ENCODE measurements at regions not wholly inside any gene's neighbourhood (a gene's known extent, or its start where the extent isn't known, plus 50 kb on each side); places are given as distances from the start of the nearest gene placed in this dataset.

DNA sequence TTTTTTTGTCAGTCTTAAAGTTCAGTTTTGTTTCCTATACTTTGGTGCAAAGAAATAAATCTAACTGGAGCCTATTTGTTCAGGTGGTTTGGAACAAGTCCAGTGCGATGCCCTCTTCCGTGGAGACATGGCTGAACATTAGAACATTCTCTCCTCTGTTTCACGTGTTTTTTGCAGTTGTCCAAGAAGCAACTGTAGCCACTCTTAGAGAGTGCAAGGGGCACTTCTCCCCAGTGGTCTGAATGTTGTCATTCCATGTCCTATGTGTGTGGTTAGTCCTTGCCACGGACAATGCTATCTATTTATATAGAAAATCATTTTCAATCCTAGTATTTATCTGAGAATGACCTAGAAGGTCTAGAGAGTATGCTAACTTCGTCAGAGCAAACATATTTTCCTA is 1232.5 kb upstream of the SEL1L start:
- FAIRE-seq (no peak), DNase-seq (ENCODE audit: insufficient read length) (no peak)
- no peak for TF ChIP-seq TAF1 (IDR thresholded peaks at IDR 0.05; ENCODE audit: borderline replicate concordance, low read depth, low read length)
- no peak for TF ChIP-seq POLR2A (IDR thresholded peaks at IDR 0.05; ENCODE audit: low read depth, low read length)
- no peak for TF ChIP-seq POLR2AphosphoS5 (IDR thresholded peaks at IDR 0.05; ENCODE audit: low read depth, low read length)

DNA sequence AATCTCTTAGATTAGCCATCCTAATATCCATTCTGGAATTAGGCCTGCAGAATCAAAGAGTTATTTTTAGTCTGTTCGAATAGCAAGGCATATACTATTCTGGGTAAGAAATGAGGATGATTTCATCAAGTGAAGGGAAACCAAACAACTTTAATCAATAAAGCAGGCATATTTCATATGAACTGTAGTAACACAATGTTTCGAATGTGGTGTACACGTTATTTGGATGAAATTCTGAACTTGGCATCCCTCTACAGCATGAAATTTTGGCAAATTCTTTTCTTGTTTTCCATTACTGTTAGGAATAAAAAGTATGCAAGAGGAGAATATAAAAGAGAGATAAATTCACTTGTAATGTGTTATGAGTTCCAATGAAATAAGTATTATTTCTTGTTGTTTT is 1233.3 kb upstream of the SEL1L start:
- TF ChIP-seq TAF1 (IDR thresholded peaks at IDR 0.05; ENCODE audit: borderline replicate concordance, low read depth, low read length) (no peak), POLR2A (IDR thresholded peaks at IDR 0.05; ENCODE audit: low read depth, low read length) (no peak), POLR2AphosphoS5 (IDR thresholded peaks at IDR 0.05; ENCODE audit: low read depth, low read length) (no peak)
- no peak for FAIRE-seq
- no peak for DNase-seq (ENCODE audit: insufficient read length)

DNA sequence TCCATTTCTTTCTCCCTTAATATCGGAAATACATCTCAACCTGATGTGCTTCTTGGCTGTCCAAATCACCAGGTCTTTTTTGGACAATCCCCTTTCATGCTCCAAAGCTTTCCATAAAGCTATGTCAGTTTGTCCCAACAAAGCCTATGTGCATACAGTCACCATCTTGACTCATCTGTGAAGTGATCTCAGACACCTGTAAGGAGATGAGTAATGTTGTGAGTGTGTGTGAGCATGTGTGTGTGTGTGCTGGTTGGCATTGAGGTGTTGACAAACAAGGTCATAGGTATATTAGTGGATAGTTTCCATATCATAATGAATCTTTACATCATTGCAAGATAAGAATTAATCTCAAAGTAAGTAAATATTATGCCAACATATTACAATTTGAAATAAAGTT is 1243.3 kb upstream of the SEL1L start:
- FAIRE-seq, result no peak
- TF ChIP-seq TAF1 (IDR thresholded peaks at IDR 0.05; ENCODE audit: borderline replicate concordance, low read depth, low read length), result no peak
- no peak for TF ChIP-seq POLR2AphosphoS5 (IDR thresholded peaks at IDR 0.05; ENCODE audit: low read depth, low read length)
- TF ChIP-seq POLR2A (IDR thresholded peaks at IDR 0.05; ENCODE audit: low read depth, low read length), result no peak
- DNase-seq (ENCODE audit: insufficient read length), result no peak

DNA sequence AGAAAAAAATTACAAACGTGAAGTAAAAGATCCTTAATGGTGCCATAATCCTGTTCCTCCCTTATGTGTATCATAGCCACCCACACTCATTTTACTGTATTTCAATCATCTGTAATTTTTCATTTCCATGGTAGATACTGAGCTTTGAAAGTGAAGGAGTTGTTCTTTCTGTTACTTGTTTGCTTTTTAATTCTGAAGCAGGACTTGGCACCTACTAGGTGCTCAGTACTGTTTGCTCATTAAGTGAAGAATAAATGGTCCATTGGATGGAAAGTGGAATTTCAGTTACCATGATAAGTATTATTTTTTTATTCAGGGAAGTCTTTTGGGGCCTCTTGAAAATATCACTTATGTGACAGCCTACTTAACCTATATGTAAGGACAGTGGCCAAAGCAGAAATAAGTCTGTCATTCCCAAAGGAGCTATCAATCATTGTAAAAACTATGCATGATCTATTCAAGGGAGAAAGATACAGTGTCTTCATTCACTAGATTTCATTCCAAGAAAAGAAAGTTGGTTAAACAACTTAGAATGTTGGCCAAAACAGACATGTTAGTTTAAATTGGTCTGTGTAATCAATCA is 1244.4 kb upstream of the SEL1L start:
- no peak for FAIRE-seq
- DNase-seq (ENCODE audit: insufficient read length), result no peak
- TF ChIP-seq TAF1 (IDR thresholded peaks at IDR 0.05; ENCODE audit: borderline replicate concordance, low read depth, low read length) (no peak), POLR2A (IDR thresholded peaks at IDR 0.05; ENCODE audit: low read depth, low read length) (no peak), POLR2AphosphoS5 (IDR thresholded peaks at IDR 0.05; ENCODE audit: low read depth, low read length) (no peak)

DNA sequence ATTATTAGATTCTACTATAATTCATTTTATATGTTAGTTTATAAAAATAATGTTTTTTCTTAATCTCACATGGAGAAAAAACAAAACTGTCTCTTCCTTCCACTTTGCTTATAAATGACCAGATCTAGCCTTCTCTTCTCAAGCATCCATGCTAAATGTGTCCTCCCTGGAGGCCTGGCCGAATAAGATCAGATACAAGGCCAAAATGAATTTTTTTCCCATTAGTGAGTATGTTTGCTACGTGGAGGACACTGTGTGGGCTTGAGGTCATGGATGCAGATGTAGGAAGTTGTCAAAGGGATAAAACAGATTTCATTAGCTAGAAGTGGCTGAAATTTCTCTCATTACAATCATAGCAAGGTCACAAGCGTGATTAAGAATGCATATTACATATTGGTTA is 1244.9 kb upstream of the SEL1L start:
- DNase-seq (ENCODE audit: insufficient read length) (no peak), FAIRE-seq (no peak)
- TF ChIP-seq TAF1 (IDR thresholded peaks at IDR 0.05; ENCODE audit: borderline replicate concordance, low read depth, low read length), result no peak
- no peak for TF ChIP-seq POLR2AphosphoS5 (IDR thresholded peaks at IDR 0.05; ENCODE audit: low read depth, low read length)
- no peak for TF ChIP-seq POLR2A (IDR thresholded peaks at IDR 0.05; ENCODE audit: low read depth, low read length)

DNA sequence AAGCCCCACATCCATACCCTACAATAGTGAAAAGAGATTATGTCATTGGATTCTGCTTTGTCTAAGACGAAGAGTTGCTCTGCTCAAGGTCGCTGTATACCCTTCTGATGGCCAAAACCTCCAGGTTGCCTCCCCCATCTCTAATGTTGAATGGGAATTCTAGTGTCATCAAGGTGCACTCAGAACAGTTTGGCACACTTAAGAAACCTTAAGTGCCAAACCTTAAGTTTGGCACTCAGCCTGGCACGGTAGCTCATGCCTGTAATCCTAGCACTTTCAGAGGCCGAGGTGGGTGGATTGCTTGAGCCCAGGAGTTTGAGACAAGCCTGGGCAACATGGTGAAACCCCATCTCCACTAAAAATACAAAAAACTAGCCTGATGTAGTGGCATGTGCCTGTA is 1245.6 kb upstream of the SEL1L start:
- FAIRE-seq, result no peak
- no peak for DNase-seq (ENCODE audit: insufficient read length)
- TF ChIP-seq TAF1 (IDR thresholded peaks at IDR 0.05; ENCODE audit: borderline replicate concordance, low read depth, low read length) (no peak), POLR2A (IDR thresholded peaks at IDR 0.05; ENCODE audit: low read depth, low read length) (no peak), POLR2AphosphoS5 (IDR thresholded peaks at IDR 0.05; ENCODE audit: low read depth, low read length) (no peak)

DNA sequence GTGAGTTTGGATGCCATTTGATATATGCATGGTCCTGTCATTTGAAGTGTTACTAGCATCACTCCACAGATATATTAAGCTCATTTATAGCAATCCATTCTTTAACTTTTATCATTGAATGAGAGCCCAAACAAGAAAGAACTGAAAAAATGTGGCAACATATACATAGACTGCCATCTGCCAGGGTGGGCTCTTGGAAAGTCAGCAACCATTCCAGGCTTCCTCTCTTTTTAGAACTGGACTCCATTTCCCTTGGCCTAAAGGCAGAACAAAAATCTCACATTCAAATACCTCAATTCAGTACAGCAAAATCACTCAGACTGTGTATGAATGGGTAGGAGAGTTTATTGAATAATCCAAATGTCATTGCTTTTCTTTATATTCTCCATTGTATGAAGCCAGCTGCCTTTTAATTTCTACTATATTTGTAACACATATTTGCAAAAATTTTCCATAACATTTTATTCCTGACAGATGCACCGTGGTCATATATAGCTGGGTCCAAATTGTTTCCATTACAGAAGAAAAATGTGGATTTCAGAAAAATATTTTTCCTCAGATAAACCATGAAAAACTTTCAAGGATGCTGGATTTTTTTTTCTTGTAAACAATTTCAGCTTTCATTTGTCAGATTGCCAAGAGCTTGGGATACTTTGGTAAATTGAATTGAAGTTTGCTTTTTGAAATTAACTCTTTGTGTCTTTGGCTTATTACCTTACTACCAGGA is 1252.3 kb upstream of the SEL1L start:
- FAIRE-seq, result no peak
- no peak for DNase-seq (ENCODE audit: insufficient read length)
- TF ChIP-seq POLR2A (IDR thresholded peaks at IDR 0.05; ENCODE audit: low read depth, low read length), result no peak
- TF ChIP-seq POLR2AphosphoS5 (IDR thresholded peaks at IDR 0.05; ENCODE audit: low read depth, low read length), result no peak
- TF ChIP-seq TAF1 (IDR thresholded peaks at IDR 0.05; ENCODE audit: borderline replicate concordance, low read depth, low read length), result no peak

DNA sequence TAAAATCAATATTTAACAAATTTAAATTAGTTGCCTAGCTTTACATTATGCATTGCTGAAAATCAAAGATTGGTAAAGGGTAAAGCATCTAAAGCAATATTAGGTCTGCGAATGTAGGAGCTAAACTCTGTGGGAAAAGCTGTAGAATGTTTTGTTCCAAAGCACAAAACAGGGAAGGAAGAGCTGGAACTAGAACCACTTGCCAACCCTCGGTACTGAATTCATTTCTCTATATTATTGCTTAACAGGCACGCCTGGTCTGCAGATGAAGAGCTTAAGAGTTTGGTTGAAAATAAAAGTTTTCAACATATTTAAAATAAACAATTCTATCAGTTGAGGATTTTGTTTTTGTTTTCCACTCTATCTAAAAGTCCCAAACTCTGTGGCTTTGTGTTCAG is 1252.8 kb upstream of the SEL1L start:
- DNase-seq (ENCODE audit: insufficient read length) (no peak), FAIRE-seq (no peak)
- TF ChIP-seq POLR2A (IDR thresholded peaks at IDR 0.05; ENCODE audit: low read depth, low read length) (no peak), POLR2AphosphoS5 (IDR thresholded peaks at IDR 0.05; ENCODE audit: low read depth, low read length) (no peak), TAF1 (IDR thresholded peaks at IDR 0.05; ENCODE audit: borderline replicate concordance, low read depth, low read length) (no peak)

DNA sequence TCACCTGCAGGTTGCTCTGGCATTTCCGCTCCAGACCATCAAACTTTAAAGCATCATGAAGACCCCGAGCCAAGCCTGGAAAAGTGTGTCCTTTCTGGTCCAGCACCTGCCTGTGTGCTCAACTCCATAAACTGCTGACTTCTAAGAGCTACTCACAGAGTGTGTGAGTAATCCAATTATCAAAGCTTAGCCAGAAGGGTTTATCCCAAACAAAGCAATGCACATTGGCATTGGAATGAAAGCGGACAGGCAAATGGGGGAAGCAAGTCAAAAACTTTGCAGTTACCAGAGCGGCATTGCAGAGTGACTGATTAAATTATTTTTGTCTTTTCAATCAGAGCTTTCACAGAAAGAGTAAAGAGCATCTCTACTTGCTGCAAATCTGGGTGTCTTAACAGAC is 1262.4 kb upstream of the SEL1L start:
- DNase-seq (ENCODE audit: insufficient read length) (no peak), FAIRE-seq (no peak)
- TF ChIP-seq POLR2A (IDR thresholded peaks at IDR 0.05; ENCODE audit: low read depth, low read length), result no peak
- TF ChIP-seq TAF1 (IDR thresholded peaks at IDR 0.05; ENCODE audit: borderline replicate concordance, low read depth, low read length), result no peak
- TF ChIP-seq POLR2AphosphoS5 (IDR thresholded peaks at IDR 0.05; ENCODE audit: low read depth, low read length), result no peak

DNA sequence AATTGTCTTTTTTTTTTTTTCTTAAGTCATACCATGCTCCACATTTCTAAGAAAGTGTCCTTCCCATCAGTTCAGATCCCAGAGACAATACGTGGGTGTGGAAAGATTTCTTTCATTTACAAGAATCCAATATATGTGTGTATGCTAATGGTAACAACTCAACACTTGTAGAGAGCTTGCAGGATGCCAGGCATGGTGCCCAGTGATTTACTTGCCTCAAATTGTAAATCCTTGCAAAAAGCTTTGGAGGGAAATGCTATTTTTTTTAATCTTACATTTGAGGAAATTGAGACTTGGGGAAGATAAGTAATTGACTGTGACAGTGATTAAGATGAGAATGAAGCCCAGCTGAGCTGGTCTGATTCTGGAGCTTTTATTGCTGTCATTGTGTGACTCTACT is 1264.6 kb upstream of the SEL1L start:
- FAIRE-seq (no peak), DNase-seq (ENCODE audit: insufficient read length) (no peak)
- TF ChIP-seq POLR2AphosphoS5 (IDR thresholded peaks at IDR 0.05; ENCODE audit: low read depth, low read length) (no peak), POLR2A (IDR thresholded peaks at IDR 0.05; ENCODE audit: low read depth, low read length) (no peak)

DNA sequence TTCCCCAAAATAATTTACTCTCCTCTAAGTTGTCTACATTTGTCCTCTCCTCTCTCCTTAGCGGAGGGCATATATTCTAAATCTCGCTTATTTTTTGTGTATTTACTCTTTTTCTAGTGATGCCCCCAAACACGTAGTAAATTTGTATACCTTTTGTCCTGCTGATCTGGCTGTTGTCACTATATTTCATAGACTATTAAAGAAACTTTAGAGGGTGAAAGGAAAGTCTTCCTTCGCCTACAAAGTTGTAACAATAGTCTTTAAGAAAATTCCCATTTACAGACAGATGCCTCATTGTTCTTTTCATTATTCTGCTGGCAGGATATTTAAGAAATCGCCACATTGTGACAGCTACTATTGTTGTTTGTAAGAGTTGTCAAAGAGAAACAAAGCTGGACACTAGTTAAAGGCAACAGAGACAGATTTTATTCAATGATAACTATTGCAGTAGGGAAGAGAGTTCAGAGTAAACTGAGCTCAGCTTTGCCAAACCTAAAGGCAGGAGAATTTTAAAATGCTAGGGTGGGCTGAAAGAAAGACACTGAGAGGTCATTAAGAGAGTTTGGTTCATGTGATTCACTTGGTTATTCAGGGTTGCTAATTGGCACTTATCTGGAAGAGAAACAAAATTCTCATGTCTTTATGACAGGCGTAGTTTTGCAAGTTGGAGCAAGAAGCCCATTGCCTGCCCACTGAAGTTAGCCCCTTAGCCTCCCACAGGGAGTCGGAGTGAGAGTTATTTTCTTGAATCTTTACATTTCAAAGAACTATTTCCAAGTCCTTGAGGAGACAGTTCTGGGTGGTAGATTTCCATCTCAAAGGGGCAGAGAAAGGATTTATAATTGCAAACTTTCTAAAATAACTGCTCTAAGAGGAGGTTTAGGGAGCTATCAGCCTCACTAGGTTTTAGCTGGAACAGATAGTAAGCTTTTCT is 1272.5 kb upstream of the SEL1L start:
- DNase-seq (ENCODE audit: insufficient read length), result no peak
- FAIRE-seq, result no peak
- TF ChIP-seq POLR2AphosphoS5 (IDR thresholded peaks at IDR 0.05; ENCODE audit: low read depth, low read length) (no peak), TAF1 (IDR thresholded peaks at IDR 0.05; ENCODE audit: borderline replicate concordance, low read depth, low read length) (no peak), POLR2A (IDR thresholded peaks at IDR 0.05; ENCODE audit: low read depth, low read length) (no peak)
